ENCODE measurements at regions not wholly inside any gene's neighbourhood (a gene's known extent, or its start where the extent isn't known, plus 50 kb on each side); places are given as distances from the start of the nearest gene placed in this dataset.

DNA sequence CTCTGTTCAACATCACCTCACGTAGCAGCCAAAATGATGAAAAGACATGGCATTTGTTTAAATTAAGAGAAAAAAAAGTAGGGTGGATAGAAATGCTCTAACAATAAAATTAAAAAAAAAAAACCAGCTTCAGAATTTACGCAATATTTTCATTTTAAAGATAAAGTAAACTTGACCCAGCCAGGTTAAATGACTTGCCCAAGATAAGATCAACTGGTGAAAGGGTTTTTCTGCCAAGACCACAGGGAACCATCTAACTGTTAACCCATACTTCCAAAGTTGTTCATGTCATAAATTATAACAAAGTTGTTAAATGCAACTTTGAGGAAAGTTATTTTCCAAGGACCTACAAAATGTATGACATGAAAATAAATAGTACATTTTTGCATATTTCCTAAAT, 129.6 kb upstream of the SOX5 start:
- DNase-seq (ENCODE audit: low read depth): no peak

DNA sequence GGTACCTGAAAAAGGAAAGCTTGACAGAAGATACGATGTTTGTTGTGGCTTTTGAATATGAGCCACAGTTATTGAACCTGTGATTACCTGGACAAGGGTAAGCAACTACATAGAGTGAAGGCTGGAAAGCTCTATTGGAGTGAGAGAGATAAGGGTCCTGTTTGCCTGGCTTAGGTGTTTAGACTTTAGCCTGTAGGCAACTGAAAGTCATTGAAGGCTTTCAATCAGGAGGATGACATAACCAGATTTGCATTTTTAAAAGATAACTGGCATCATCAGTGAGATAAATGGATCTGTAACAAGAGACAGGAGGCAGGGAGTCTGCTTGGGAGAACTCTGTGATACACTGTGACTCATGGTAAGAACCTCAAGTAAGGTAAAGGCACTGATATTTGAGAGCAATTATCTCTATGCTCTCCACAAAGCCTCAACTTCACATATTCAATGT, 128.9 kb upstream of the SOX5 start:
- DNase-seq (ENCODE audit: low read depth): no peak

GRCh38 chr12:24077161-24077560, 127.7 kb upstream of the SOX5 start:
- no peak for DNase-seq (ENCODE audit: low read depth)

DNA sequence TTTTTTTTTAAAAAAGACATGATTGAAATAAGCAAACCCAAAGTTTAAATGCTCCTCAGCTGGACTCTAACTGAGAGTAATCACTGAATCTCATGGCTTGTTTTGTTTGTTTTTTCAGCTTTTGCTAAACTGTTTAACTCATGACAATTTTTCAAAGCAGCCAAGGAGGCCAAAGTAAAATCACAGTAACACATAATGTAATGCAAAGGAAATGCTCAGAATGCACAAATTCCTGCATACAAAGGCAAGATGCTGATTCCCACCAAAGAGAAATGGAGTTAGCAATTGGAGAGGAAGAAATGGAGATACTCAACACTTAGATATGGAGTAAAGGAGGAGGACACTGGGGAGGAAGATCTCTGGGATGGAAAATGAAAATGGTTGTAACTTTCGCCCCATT, 126.2 kb upstream of the SOX5 start:
- DNase-seq (ENCODE audit: low read depth): no peak

GRCh38 chr12:24073170-24073810, 123.8 kb upstream of the SOX5 start:
- DNase-seq (ENCODE audit: low read depth): no peak

- no peak for DNase-seq (ENCODE audit: low read depth)
Observed at GRCh38 chr12:24072302-24072701, 122.8 kb upstream of the SOX5 start.

GRCh38 chr12:24071842-24072241, 122.4 kb upstream of the SOX5 start:
- DNase-seq (ENCODE audit: low read depth): no peak

DNA sequence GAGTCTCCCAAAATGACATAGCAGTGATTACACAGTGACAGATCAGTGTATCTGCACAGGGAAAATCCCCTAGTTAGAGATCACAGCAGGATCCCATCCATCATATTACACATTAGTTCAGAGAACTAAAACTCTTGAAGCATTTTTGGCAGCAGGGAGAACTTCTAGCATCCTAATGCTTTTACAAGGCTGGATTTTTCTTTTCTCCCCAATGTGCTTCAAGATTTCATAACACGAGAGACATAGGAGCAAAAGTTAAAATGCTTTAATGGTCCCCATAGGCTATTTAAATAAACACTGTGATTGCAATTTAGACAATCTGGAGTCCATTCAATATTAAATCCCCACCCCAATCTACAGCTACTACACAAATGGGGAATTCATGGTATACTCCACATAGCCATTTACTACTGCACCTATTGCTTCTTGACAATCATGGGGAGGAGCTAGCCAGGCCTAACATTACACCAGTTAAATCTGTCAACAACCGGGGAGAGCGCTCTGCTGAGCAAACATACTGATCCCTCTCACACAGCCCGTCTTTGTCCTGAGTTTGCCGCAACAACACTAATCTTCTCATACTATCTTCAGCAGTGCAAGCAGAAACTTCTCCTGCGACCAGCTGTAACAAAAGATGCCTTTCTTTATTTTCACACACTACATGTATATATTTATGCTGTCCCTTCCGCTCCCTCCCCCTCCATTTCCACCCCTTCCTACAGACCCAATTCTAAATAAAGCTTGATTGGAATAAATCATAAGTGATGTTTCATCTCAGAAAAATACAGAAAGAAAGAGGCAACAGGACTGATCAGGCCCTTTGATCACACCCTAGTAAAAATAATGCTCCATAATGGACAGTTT, 120.3 kb upstream of the SOX5 start:
- DNase-seq (ENCODE audit: low read depth): no peak

DNA sequence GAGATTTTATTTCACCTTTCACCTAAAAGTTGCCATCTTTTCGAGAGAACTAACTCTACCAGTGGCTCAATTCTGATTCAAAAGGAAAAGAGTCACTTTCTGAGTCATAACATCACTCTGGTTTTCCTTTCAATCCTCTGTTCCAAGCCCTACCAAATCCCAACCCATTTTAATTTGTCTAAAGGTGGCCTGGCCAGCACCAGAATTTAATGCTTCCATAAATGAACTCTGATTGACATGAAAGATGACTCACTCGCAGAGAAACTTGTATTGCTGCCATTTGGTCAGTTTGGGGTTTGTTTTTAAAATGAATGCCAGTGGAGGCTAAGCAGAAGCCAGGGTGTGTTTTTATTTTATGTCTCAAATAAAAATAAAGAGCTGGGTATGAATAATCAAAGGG, 117.4 kb upstream of the SOX5 start:
- peak; percentile 44 for DNase-seq (ENCODE audit: low read depth)

GRCh38 chr12:24066097-24066496, 116.6 kb upstream of the SOX5 start:
- no peak for DNase-seq (ENCODE audit: low read depth)

GRCh38 chr12:24062642-24063245, 113.3 kb upstream of the SOX5 start:
- peak; percentile 29 for DNase-seq (ENCODE audit: low read depth)

GRCh38 chr12:24060089-24060488, 110.6 kb upstream of the SOX5 start:
- no peak for DNase-seq (ENCODE audit: low read depth)

- DNase-seq (ENCODE audit: low read depth): no peak
Observed at GRCh38 chr12:24057920-24058476, 108.5 kb upstream of the SOX5 start.

DNA sequence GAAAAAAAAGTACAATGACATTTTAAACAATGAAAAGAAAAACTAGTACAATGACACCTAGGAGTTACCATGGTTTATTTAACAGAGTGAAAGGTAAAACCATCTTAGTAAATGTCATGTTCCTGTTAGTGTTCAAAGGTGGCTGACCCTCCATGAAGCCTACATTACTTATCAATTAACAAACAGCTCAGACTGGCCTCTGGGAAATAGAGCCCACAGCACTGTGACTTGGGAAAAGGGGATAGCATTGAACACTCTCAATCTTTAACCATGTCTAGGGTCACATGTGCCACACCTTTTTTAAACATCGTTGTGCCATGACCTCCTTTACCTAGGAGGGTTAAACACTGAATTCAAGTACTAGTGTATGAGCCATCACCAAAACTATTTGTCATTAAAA, 106.3 kb upstream of the SOX5 start:
- DNase-seq (ENCODE audit: low read depth): no peak

GRCh38 chr12:24054416-24054815, 104.9 kb upstream of the SOX5 start:
- DNase-seq (ENCODE audit: low read depth): no peak

DNA sequence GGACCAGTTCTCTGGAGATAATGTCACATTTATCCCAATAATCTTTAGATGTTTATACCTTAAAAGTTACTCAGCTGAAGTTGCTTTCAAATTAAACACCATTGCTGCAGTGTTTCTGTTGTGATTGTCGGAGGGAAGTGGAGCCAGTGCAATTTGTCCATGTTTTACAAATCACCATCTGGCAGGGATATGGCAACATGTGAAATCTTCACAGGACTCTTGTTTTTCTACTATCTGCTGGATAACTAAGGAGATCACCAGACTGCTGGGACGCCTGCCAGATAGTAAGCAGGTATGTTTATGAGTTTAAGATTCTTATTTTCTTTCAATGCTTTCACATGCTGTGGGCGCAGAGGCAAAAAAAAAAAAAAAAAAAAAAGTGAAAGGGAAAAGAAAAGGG, 100.3 kb upstream of the SOX5 start:
- no peak for DNase-seq (ENCODE audit: low read depth)

DNA sequence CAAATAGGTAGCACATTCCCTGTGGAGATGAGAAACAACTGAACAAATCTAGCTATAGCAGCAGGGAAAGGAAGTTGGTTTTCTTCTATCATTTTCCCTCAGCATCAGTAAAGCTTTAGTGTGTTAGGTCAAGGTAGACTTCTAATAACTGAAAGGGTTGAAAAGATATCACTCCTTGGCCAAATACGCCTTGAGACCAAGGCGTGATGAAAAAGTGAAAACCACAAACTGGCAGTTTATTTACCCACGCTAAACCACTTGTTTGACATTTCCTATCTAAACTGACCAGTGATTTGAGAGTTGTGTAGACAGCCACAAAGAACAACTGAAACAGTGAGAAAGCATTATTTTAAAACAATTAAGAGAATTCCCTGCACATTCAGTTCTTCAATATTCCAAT, 99.6 kb upstream of the SOX5 start:
- DNase-seq (ENCODE audit: low read depth): no peak

DNA sequence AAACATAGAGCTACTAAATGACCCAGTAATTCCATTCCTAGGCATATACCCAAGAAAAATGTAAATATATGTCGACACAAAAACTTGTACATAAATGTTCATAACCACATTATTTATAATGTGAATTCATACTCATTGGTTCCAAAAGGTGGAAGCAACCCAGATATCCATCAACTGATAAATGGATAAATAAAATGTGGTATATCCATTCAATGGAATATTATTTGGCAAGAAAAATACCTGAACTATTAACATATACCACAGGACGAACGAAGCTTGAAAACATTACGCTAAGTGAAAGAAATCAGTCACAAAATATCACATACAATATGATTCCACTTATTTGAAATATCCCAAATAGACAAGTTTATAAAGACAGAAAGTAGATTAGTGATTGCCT, 99.0 kb upstream of the SOX5 start:
- no peak for DNase-seq (ENCODE audit: low read depth)

- DNase-seq (ENCODE audit: low read depth): no peak
Observed at GRCh38 chr12:24047326-24047725, 97.9 kb upstream of the SOX5 start.

DNA sequence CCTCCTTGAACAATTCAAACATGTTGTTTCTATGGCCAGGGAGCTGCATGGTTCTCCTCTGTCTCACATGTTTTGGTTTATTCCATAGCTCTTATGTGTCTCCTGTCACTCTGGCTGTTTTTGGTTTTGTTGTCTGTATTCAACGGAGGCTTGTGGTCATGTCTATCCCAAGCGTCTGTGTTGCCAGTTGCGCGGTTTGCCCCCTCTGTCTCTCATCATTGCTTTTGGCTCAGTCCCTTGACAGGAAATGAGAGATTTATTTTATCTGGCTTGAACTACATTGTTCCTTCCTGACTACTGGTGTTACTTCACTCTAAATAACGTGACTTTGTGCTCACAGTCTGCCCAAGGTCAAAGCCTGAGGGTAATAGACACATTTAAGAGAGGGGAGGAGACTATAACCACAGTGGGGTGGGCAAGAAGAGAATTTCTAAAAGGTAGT, 96.4 kb upstream of the SOX5 start:
- no peak for DNase-seq (ENCODE audit: low read depth)

GRCh38 chr12:24044941-24045703, 95.7 kb upstream of the SOX5 start:
- DNase-seq (ENCODE audit: low read depth): no peak

DNA sequence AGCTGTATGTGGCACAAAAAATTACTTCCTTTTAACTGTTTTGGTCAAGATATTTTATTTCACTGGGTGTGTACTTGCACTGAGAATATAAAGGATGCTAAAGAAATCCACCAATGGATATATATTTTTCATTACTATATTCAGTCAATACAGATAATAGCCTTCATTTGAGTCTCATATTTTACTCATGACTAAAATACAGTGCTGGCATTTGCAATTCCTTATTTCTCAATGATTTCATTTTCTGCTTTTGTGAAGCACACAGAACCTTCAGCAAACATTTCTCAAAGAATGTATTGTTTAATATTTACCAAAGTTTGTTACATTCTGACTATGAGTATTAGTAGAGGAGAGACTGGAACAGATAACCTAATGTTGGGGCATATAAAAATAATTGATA, 93.2 kb upstream of the SOX5 start:
- DNase-seq (ENCODE audit: low read depth): no peak
